Left ventricle myocardium inferior (tissue), 1 donor: ENCODE measurements at regions not wholly inside any gene's neighbourhood (a gene's known extent, or its start where the extent isn't known, plus 50 kb on each side); places are given as distances from the start of the nearest gene placed in this dataset.

ENCODE experiments used
- DNase-seq: peaks from one replicate; pipeline ENCODE4 v3.0.0-alpha.2; 2020
- H3K27ac ChIP-seq: fragments of 200-600 bp; replicated peaks from 2 replicates; pipeline ENCODE4 v1.8.0; 2021
- H3K27me3 ChIP-seq: fragments of 200-600 bp; 2 replicates; pipeline ENCODE4 v1.8.0; 2021; ENCODE audit warnings: low read depth
- H3K36me3 ChIP-seq: fragments of 200-600 bp; 2 replicates; pipeline ENCODE4 v1.8.0; 2021
- H3K4me1 ChIP-seq: fragments of 200-600 bp; 2 replicates; pipeline ENCODE4 v1.8.0; 2021
- H3K4me3 ChIP-seq: fragments of 200-600 bp; 2 replicates; pipeline ENCODE4 v1.8.0; 2021; ENCODE audit warnings: mild to moderate bottlenecking, moderate library complexity
- H3K9me3 ChIP-seq: fragments of 200-600 bp; replicated peaks from 2 replicates; pipeline ENCODE4 v1.8.0; 2021
- CTCF ChIP-seq: fragments of 200-600 bp; IDR thresholded peaks from 2 replicates; pipeline ENCODE4 v1.8.0; 2021; ENCODE audit warnings: antibody characterized with exemption, mild to moderate bottlenecking, borderline replicate concordance
- intact Hi-C: fragments of 100-400 bp; cut with micrococcal nuclease; formaldehyde crosslinking; loops from one replicate; pipeline ENCODE4 v1.11.0; 2022
- donor health status: DM: no; HTN: yes; CAD: no; lungs with severe emphysema.

- no peak for TF ChIP-seq CTCF
- intact Hi-C loops, result no loop called here
- Histone ChIP-seq H3K4me1 (no peaks in the 10 kb centered on the region), H3K27me3 (no peaks in the 10 kb centered on the region), H3K27ac (no peak overlapping the region), H3K9me3 (no peaks in the 10 kb centered on the region), H3K36me3 (no peaks in the 10 kb centered on the region), H3K4me3 (no peak overlapping the region)
- DNase-seq, result no peak
Measured at GRCh38 chr2:76498360-76498759, 787.6 kb upstream of the GCFC2 start.

DNA sequence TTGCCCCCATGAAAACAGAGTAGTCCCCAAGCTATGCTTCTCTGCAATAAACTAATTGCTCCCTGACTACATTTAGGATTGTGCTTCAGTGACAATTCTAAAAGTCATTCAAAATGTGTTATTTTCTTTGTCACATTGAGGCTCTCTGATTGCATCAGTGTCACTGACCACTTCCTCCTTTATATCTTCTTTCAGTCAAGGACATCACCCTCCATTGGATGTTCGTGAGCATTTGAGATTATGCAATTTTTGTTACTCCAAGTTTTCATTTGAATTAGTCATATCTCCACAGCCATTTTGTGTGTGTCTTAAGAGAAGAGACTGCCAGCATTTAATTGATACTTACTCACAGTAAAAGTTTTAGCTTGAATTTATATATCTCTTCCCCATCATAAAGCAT is 780.8 kb upstream of the GCFC2 start:
- H3K27me3 ChIP-seq, result no peaks in the 10 kb centered on the region
- TF ChIP-seq CTCF, result no peak
- intact Hi-C loops, result no loop called here
- DNase-seq, result no peak
- no peak overlapping the region for H3K4me3 ChIP-seq
- no peak overlapping the region for H3K27ac ChIP-seq
- no peaks in the 10 kb centered on the region for H3K4me1 ChIP-seq
- no peaks in the 10 kb centered on the region for H3K36me3 ChIP-seq
- H3K9me3 ChIP-seq, result no peaks in the 10 kb centered on the region

- Histone ChIP-seq H3K4me1 (no peaks in the 10 kb centered on the region), H3K27ac (no peak overlapping the region), H3K27me3 (no peaks in the 10 kb centered on the region), H3K9me3 (no peaks in the 10 kb centered on the region), H3K36me3 (no peaks in the 10 kb centered on the region), H3K4me3 (no peak overlapping the region)
- intact Hi-C loops, result no loop called here
- DNase-seq, result no peak
- TF ChIP-seq CTCF, result no peak
Measured at GRCh38 chr2:76478266-76479035, 767.7 kb upstream of the GCFC2 start.

- Histone ChIP-seq H3K27ac (no peak overlapping the region), H3K9me3 (no peaks in the 10 kb centered on the region), H3K36me3 (no peaks in the 10 kb centered on the region), H3K27me3 (no peaks in the 10 kb centered on the region), H3K4me3 (no peak overlapping the region), H3K4me1 (no peaks in the 10 kb centered on the region)
- DNase-seq, result no peak
- intact Hi-C loops, result no loop called here
- TF ChIP-seq CTCF, result no peak
Measured at GRCh38 chr2:76472946-76473345, 762.2 kb upstream of the GCFC2 start.

DNA sequence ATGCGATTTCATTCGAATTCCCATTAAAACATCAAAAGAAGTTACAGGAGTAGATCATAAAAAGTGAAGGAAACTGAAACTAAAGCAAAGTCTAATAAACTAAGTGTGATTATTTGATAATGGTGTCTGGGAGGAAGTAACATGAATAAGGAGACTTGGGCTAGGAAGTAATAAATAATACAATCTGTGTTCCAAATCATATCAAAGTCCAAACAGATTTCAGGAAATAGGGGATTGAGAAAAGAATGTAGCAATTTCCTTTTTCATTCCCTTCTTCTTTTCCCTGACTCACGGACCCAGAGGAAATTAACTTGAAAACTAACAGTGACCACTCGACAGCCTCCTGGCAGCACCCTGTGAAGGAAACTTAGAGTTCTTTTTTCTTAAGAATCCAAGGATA is 758.4 kb upstream of the GCFC2 start:
- Histone ChIP-seq H3K4me1 (no peaks in the 10 kb centered on the region), H3K27me3 (no peaks in the 10 kb centered on the region), H3K36me3 (no peaks in the 10 kb centered on the region), H3K4me3 (no peak overlapping the region), H3K9me3 (no peaks in the 10 kb centered on the region), H3K27ac (no peak overlapping the region)
- intact Hi-C loops, result no loop called here
- DNase-seq, result no peak
- no peak for TF ChIP-seq CTCF

DNA sequence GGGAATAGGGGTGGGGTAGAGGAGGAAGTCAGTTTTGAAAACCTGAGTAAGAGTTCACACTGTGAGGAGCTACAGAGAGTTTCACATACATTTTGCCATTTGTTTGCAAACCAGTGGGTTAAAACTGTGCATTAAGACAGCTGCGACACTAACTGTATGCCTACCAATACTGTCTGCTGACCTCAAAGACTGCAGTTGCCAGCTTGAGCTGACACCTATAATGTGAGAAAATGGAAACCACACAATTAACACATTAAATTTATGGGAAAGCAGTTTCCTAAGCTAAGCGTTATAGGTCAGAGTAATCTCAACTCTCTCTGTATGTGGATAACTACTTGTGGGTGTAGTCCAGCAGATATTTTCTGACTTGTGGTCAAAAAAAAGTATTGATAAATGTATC is 756.6 kb upstream of the GCFC2 start:
- no peaks in the 10 kb centered on the region for H3K4me1 ChIP-seq
- H3K9me3 ChIP-seq, result no peaks in the 10 kb centered on the region
- H3K27me3 ChIP-seq, result no peaks in the 10 kb centered on the region
- TF ChIP-seq CTCF, result no peak
- H3K4me3 ChIP-seq, result no peak overlapping the region
- H3K27ac ChIP-seq, result no peak overlapping the region
- DNase-seq, result no peak
- intact Hi-C loops, result no loop called here
- H3K36me3 ChIP-seq, result no peaks in the 10 kb centered on the region
